SKM-1 (cell line): ENCODE measurements at regions not wholly inside any gene's neighbourhood (a gene's known extent, or its start where the extent isn't known, plus 50 kb on each side); places are given as distances from the start of the nearest gene placed in this dataset.

Experiments used
- DNase-seq: peaks from one replicate; lab custom pipeline; 2025; ENCODE audit not compliant: unreplicated experiment; lab: John Stamatoyannopoulos, UW

DNA sequence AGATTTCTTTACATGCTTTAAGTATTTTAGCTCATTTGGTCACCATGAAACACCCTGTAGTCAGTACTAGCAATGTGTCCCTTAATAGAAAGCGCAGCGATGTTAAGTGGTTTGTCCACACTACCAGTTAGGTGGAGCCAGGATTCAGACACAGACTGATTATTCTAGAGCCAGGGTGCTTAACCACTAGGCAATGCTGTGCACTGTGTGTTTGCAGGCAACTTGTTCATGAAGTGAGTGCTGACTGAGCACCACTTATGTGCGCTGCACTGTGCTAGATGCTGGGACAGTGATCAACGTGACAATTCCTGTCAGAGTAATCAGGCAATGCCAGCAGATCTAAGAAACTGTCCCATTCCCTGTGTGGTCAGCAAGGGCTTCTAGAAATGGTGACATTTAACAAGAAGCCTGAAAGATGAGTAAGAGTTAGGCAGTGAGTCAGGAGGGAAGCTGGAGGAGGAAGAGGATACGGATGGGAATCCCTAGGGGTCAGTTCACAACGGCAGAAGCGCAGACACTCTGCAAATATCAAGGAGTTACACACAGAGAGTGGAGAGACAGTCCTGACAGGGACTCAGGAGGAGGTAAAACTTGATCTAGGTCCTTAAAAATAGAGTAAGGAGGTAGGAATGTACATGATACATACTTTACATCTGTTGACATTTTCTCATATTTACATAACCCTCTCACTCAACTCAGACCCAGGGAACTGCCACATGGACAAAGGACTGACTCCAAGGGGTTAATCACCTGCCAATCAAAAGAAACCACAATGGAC, 69.7 kb upstream of the EGR2 start:
- no peak for DNase-seq

DNA sequence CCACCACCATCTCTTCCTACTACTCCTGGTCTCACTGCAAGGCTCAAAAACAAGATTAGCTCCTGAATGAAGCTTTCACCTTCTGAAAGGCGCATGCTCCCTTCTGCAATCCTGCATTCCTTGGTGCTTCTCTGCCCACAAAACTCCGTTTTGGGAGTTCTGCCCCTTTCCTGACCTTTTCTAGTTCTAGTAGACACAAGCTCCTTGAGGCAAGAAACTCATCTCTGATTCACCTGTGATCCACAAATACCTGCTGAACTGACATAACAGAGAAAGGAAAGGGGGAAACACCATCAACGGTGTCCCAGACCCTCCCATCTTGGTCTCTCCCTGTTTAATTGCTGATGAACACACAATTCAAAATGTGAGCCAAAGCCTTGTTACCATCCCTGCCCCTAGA, 64.0 kb upstream of the EGR2 start:
- DNase-seq = no peak

DNA sequence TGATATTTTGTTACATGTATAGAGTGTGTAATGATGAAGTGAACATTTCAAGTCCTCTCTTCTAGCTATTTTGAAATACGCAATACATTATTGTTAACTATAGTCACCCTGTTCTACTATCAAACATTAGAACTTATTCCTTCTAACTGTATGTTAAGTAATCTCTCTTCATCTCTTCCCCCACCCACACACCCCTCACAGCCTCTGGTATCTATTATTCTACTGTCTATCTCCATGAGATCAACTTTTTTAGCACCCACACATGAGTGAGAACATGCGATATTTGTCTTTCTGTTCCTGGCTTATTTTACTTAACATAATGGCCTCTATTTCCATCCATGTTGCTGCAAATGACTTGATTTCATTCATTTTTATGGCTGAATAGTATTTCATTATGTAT, 57.7 kb upstream of the EGR2 start:
- no peak for DNase-seq

DNA sequence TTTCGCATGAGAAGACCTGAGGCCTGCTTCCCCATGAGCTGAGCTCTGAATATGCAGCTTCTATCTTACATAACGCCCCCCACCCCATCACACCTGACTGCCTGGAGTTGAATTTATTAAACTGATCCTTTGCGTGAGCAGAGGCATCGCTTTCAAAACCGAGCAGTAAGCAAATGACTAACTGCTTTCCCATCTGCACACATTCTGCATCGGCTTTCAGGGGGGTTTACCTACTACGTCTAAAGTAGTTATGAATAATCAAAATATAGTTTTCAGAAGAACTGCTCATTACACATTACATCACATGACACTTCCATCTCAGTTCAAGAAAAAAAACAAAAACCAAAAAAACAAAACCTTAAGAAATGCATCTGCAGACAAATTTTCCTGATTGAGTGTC, 54.7 kb upstream of the EGR2 start:
- DNase-seq = no peak

DNA sequence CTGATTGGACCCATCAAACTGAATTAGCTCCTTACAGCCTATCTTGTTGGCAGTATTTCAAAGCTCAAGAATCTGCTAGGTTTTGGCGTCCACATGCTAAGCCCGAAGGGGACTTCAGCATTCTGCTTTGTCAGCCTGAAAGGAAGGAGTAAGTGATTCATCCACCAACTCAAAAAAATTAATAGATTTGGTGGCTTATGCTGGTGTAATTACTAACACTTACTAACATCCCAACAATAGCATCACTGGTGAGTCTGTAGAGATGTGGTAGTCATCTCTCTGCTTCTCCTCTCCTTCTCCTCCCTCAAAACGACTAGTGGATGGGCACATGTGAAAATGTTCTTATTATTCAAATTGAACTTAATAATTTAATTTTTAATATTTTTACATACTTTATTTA, 53.8 kb upstream of the EGR2 start:
- no peak for DNase-seq

DNA sequence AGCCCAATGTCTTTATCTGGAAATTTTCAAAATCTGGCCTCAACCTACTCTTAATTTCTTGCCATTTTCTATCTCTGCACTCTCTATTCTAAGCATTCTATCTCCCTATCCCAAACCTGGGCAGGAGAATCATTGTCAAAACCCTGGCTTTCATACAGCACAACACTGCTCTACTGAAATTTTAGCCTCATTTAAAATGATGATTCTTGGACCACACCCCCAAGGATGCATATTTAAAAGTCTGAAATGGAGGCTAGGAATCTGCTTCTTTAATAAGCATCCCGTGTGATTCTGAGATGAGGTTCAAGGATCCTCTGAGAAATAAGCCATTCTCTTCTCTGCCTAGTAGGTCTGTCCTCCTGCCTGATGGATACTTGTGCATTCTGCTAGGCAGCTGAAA, 50.8 kb upstream of the EGR2 start:
- no peak for DNase-seq

DNA sequence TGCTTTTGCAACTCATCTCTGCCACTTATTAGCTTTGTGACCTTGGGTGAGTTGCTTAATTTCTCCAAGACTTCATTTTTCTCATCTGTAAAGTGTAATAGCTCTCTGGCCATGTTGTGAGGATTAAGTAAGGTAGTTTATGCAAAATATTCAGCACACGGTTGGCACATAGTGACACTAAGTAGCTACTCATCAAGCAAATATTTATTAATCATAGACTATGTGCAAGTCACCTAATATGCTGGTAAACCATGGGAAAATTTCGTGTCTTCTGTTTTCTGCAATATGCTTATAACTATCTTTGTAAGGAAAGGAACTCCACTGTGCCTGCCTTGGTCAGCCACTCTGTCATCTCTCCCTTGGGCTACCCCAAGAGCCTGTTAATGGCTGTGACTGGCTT, 50.3 kb upstream of the EGR2 start:
- DNase-seq = no peak
